ENCODE measurements at regions not wholly inside any gene's neighbourhood (a gene's known extent, or its start where the extent isn't known, plus 50 kb on each side); places are given as distances from the start of the nearest gene placed in this dataset.

DNA sequence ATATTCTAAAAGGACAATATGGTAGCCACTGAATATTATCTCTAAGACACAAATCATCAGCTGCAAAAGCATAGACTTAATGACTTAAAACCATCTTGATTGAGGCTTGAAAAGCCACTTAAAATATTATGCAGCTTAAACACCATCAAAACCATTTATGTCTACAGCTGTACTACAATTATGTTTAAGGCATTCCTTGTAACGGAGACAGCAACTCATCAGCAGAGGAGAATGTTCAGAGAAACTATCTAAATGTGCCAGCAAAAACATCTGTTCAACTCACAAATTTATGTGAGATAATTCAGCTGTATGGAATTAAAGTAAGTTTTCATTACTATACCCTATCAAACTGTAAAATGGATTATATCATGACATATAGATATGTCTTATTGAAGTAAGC is 147.9 kb upstream of the CTSO start:
- TF ChIP-seq, protein P1, sequence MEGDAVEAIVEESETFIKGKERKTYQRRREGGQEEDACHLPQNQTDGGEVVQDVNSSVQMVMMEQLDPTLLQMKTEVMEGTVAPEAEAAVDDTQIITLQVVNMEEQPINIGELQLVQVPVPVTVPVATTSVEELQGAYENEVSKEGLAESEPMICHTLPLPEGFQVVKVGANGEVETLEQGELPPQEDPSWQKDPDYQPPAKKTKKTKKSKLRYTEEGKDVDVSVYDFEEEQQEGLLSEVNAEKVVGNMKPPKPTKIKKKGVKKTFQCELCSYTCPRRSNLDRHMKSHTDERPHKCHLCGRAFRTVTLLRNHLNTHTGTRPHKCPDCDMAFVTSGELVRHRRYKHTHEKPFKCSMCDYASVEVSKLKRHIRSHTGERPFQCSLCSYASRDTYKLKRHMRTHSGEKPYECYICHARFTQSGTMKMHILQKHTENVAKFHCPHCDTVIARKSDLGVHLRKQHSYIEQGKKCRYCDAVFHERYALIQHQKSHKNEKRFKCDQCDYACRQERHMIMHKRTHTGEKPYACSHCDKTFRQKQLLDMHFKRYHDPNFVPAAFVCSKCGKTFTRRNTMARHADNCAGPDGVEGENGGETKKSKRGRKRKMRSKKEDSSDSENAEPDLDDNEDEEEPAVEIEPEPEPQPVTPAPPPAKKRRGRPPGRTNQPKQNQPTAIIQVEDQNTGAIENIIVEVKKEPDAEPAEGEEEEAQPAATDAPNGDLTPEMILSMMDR (IDR thresholded peaks at IDR 0.05; ENCODE audit: borderline replicate concordance, extremely low read depth, low read length, poor library complexity, severe bottlenecking): no peak
- TF ChIP-seq EZH2 (IDR thresholded peaks at IDR 0.05; ENCODE audit: borderline replicate concordance, low read depth, low read length, severe bottlenecking): no peak
